Ascending aorta (tissue), 2 donors: ENCODE measurements at regions not wholly inside any gene's neighbourhood (a gene's known extent, or its start where the extent isn't known, plus 50 kb on each side); places are given as distances from the start of the nearest gene placed in this dataset.

Experiments
- DNase-seq, 2 donors: peaks; one replicate each; pipeline ENCODE4 v3.0.0-alpha.2; 2019; ENCODE audit warnings: low spot score in 2 of 2
- H3K27ac ChIP-seq, 2 donors: fragments of 200-600 bp; sonication (generic); one replicate each; pipeline ENCODE4 v1.5.1; 2016 to 2017; ENCODE audit warnings: mild to moderate bottlenecking in 1 of 2
- H3K27me3 ChIP-seq: fragments of 200-600 bp; sonication (generic); one replicate; pipeline ENCODE4 v1.5.1; 2017
- H3K36me3 ChIP-seq, 2 donors: fragments of 200-600 bp; sonication (generic); one replicate each; pipeline ENCODE4 v1.5.1; 2016
- H3K4me1 ChIP-seq, 2 donors: fragments of 200-600 bp; sonication (generic); one replicate each; pipeline ENCODE4 v1.5.1; 2016 to 2017; ENCODE audit warnings: mild to moderate bottlenecking in 1 of 2
- H3K4me3 ChIP-seq, 2 donors: fragments of 200-600 bp; sonication (generic); one replicate each; pipeline ENCODE4 v1.5.1; 2016 to 2017; ENCODE audit warnings: mild to moderate bottlenecking in 1 of 2
- H3K9me3 ChIP-seq, 2 donors: fragments of 200-600 bp; sonication (generic); one replicate each; pipeline ENCODE4 v1.5.1; 2016
- CTCF ChIP-seq, 3 experiments: fragments of 200-600 bp in 2 of 3; fragments of 450-650 bp in 1 of 3; sonication (generic) in 2 of 3; IDR thresholded peaks; one replicate each; pipeline ENCODE4 v1.5.1; 2016 to 2019; ENCODE audit warnings: antibody characterized with exemption in 3 of 3, mild to moderate bottlenecking in 1 of 3, moderate library complexity in 1 of 3
- intact Hi-C: fragments of 100-400 bp; cut with DNase I; formaldehyde crosslinking; loops from one replicate; pipeline ENCODE4 v1.15.1; 2023

- DNase-seq, result no peak
- no peak for TF ChIP-seq CTCF (IDR thresholded peaks at IDR 0.05)
- intact Hi-C loops, result no loop called here
Measured at GRCh38 chr3:64450396-64450956, 225.2 kb upstream of the PRICKLE2 start.

DNA sequence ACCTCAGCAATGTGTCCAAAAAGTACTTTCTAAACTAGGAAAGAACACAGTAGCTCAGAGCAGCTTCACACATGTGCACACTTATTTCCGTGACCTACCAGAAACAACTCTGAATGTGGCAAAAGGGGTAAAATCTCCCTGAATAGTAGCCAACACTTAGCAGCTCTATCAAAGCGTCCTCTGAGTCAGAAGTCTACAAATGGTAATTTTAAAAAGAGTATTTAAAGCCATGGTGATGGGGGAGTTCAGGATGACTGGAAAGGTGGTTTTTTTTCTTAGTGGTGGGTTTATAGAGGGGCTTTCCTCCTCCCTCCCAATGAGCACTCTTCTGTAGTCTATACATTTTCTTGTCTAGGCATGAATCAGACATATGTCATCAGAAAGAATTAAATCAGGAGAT, 223.8 kb upstream of the PRICKLE2 start:
- DNase-seq, result no peak
- intact Hi-C loops, result no loop called here
- no peak for TF ChIP-seq CTCF (IDR thresholded peaks at IDR 0.05)
- Histone ChIP-seq H3K36me3 (no peaks in the 10 kb centered on the region), H3K27ac (no peak overlapping the region), H3K4me1 (peaks cover 7 to 8% of the 10 kb centered on the region in 2 donors), H3K27me3 (peaks cover 5% of the 10 kb centered on the region), H3K9me3 (no peaks in the 10 kb centered on the region), H3K4me3 (no peak overlapping the region)

More at GRCh38 chr3:64450396-64450956, 225.2 kb upstream of the PRICKLE2 start:
- Histone ChIP-seq H3K4me3 (no peak overlapping the region), H3K4me1 (no peaks in the 10 kb centered on the region), H3K27ac (no peak overlapping the region), H3K36me3 (no peaks in the 10 kb centered on the region), H3K27me3 (peaks cover 1% of the 10 kb centered on the region), H3K9me3 (no peaks in the 10 kb centered on the region)

GRCh38 chr3:64445944-64446300, 220.7 kb upstream of the PRICKLE2 start:
- no peak for TF ChIP-seq CTCF (IDR thresholded peaks at IDR 0.05)
- Histone ChIP-seq H3K36me3 (no peaks in the 10 kb centered on the region), H3K4me1 (peaks cover 7 to 8% of the 10 kb centered on the region in 2 donors), H3K27me3 (peaks cover 5% of the 10 kb centered on the region), H3K27ac (no peak overlapping the region), H3K9me3 (no peaks in the 10 kb centered on the region), H3K4me3 (no peak overlapping the region)
- DNase-seq, result no peak
- intact Hi-C loops, result no loop called here

GRCh38 chr3:64445109-64445943, 220.1 kb upstream of the PRICKLE2 start:
- H3K27me3 ChIP-seq, result peaks cover 5% of the 10 kb centered on the region
- no peak overlapping the region for H3K27ac ChIP-seq
- DNase-seq, result no peak

DNA sequence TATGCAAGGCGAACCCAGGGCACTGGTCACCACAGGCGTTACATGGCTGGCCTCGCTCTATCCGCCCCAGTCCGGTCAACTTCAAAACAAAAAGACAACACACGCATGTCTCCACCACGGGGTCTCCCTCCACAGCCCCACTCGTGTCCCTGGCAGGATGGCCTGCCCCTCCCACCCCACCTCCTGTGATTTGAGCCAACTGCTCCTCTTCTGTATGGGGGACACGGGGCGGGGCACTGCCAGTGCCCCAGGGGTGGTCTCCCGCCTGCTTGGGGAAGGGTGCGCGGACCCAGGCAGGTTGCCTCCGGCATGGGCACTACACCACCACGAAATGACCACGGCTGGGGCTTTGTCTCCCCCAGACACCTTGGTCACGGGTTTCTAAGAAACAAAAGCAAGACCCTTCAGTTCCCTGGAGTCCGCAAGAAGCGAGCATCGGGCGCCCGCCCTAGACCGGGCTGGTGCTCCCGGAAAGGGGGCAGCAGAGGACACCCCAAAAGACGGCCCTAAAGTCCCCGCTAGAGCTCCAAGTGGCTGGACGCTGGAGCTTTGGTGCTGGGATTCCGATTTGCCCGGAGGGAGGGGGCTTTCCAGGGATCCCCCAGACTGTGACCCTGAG, 219.3 kb upstream of the PRICKLE2 start:
- TF ChIP-seq CTCF (IDR thresholded peaks at IDR 0.05), result no peak
- Histone ChIP-seq H3K4me1 (peaks cover 7 to 8% of the 10 kb centered on the region in 2 donors), H3K27ac (no peak overlapping the region), H3K4me3 (peak overlapping the region; percentile 66 to 67), H3K9me3 (no peaks in the 10 kb centered on the region), H3K27me3 (peaks cover 5% of the 10 kb centered on the region), H3K36me3 (no peaks in the 10 kb centered on the region)
- no peak for DNase-seq
- intact Hi-C loops, result no loop called here

More at GRCh38 chr3:64445109-64445943, 220.1 kb upstream of the PRICKLE2 start:
- peaks cover 7 to 8% of the 10 kb centered on the region in 2 donors for H3K4me1 ChIP-seq
- intact Hi-C loops, result no loop called here
- peak overlapping the region; percentile 66 to 67 for H3K4me3 ChIP-seq
- no peak for TF ChIP-seq CTCF (IDR thresholded peaks at IDR 0.05)
- no peaks in the 10 kb centered on the region for H3K9me3 ChIP-seq
- H3K36me3 ChIP-seq, result no peaks in the 10 kb centered on the region
